Neuronal stem cell (in vitro differentiated cells): ENCODE measurements at regions not wholly inside any gene's neighbourhood (a gene's known extent, or its start where the extent isn't known, plus 50 kb on each side); places are given as distances from the start of the nearest gene placed in this dataset.
"Not testable (repeated sequence)": the region's sequence is repeated elsewhere in the genome, so short reads cannot be mapped to it uniquely, and the experiment has no call there.

Experiments
- DNase-seq: peaks from one replicate; pipeline ENCODE4 v3.0.0-alpha.2; 2013; ENCODE audit warnings: low spot score
- H2AFZ ChIP-seq: one replicate; pipeline ENCODE4 v1.6.1; 2013; ENCODE audit warnings: mild to moderate bottlenecking, low read length, inconsistent platforms
- H2AK5ac ChIP-seq: 2 replicates; pipeline ENCODE4 v1.6.1; 2013; ENCODE audit warnings: low read depth, mild to moderate bottlenecking, inconsistent platforms, low read length, moderate library complexity, mixed read lengths
- H2BK120ac ChIP-seq: 2 replicates; pipeline ENCODE4 v1.6.1; 2013; ENCODE audit warnings: low read depth, mild to moderate bottlenecking, inconsistent platforms, low read length, moderate library complexity, mixed read lengths
- H2BK12ac ChIP-seq: one replicate; pipeline ENCODE4 v1.6.1; 2013; ENCODE audit warnings: low read length, inconsistent platforms
- H2BK15ac ChIP-seq: 2 replicates; pipeline ENCODE4 v1.6.1; 2013; ENCODE audit warnings: mild to moderate bottlenecking, low read length, inconsistent platforms, mixed read lengths
- H2BK5ac ChIP-seq: one replicate; pipeline ENCODE4 v1.6.1; 2013; ENCODE audit warnings: inconsistent platforms, mild to moderate bottlenecking, low read length, moderate library complexity
- H3K14ac ChIP-seq: one replicate; pipeline ENCODE4 v1.6.1; 2013; ENCODE audit warnings: low read length, inconsistent platforms
- H3K18ac ChIP-seq: 2 replicates; pipeline ENCODE4 v1.6.1; 2013; ENCODE audit warnings: low read length, inconsistent platforms
- H3K23ac ChIP-seq: 2 replicates; pipeline ENCODE4 v1.6.1; 2013; ENCODE audit warnings: low read depth, mild to moderate bottlenecking, mixed read lengths, low read length, inconsistent platforms; ENCODE audit not compliant: poor library complexity
- H3K27ac ChIP-seq: replicated peaks from 3 replicates; pipeline ENCODE4 v1.5.1; 2013; ENCODE audit warnings: low read length, inconsistent platforms
- H3K27me3 ChIP-seq, 3 experiments: 2 replicates each; pipeline ENCODE4 v1.6.1; 2013; ENCODE audit warnings: low read length in 3 of 3, mild to moderate bottlenecking in 2 of 3, inconsistent platforms in 1 of 3, low read depth in 1 of 3, mixed read lengths in 1 of 3, moderate library complexity in 1 of 3; ENCODE audit not compliant: control insufficient read depth in 3 of 3, insufficient read depth in 3 of 3
- H3K36me3 ChIP-seq, 2 donors: replicated peaks in 1 of 2; 2 replicates each; pipeline ENCODE4 v1.6.1; 2013; ENCODE audit warnings: low read length in 2 of 2; ENCODE audit not compliant: control insufficient read depth in 2 of 2, insufficient read depth in 2 of 2
- H3K4ac ChIP-seq: 2 replicates; pipeline ENCODE4 v1.6.1; 2013; ENCODE audit warnings: inconsistent platforms, mild to moderate bottlenecking, low read length, moderate library complexity
- H3K4me1 ChIP-seq, 2 donors: 1 replicate in 1 of 2; 2 replicates in 1 of 2; pipeline ENCODE4 v1.6.1; 2013; ENCODE audit warnings: low read length in 2 of 2, low read depth in 1 of 2; ENCODE audit not compliant: control insufficient read depth in 2 of 2, insufficient read depth in 1 of 2
- H3K4me2 ChIP-seq: one replicate; pipeline ENCODE4 v1.6.1; 2013; ENCODE audit warnings: mild to moderate bottlenecking, low read length, inconsistent platforms; ENCODE audit not compliant: insufficient read depth, poor library complexity, severe bottlenecking
- H3K4me3 ChIP-seq, 2 donors: 2 replicates each; pipeline ENCODE4 v1.5.1; 2013; ENCODE audit warnings: low read length in 2 of 2, mild to moderate bottlenecking in 2 of 2, inconsistent platforms in 1 of 2, moderate library complexity in 1 of 2
- H3K79me1 ChIP-seq: one replicate; pipeline ENCODE4 v1.6.1; 2013; ENCODE audit warnings: low read depth, mild to moderate bottlenecking, inconsistent platforms, low read length, moderate library complexity
- H3K9ac ChIP-seq: one replicate; pipeline ENCODE4 v1.6.1; 2013; ENCODE audit warnings: mild to moderate bottlenecking, low read depth, low read length, inconsistent platforms; ENCODE audit not compliant: poor library complexity
- H3K9me3 ChIP-seq, 2 donors: replicated peaks in 1 of 2; 2 replicates each; pipeline versions ENCODE3 to v1.6.1; 2013; ENCODE audit warnings: low read length in 2 of 2, mild to moderate bottlenecking in 2 of 2, inconsistent platforms in 1 of 2, low read depth in 1 of 2, mixed read lengths in 1 of 2, moderate library complexity in 1 of 2; ENCODE audit not compliant: control insufficient read depth in 2 of 2, insufficient read depth in 1 of 2
- H4K8ac ChIP-seq: one replicate; pipeline ENCODE4 v1.6.1; 2013; ENCODE audit warnings: low read depth, mild to moderate bottlenecking, inconsistent platforms, low read length, moderate library complexity
- H4K91ac ChIP-seq: one replicate; pipeline ENCODE4 v1.6.1; 2013; ENCODE audit warnings: low read length, low read depth, mild to moderate bottlenecking, inconsistent platforms; ENCODE audit not compliant: poor library complexity
- WGBS, 2 donors: extraction: QIAGEN DNeasy Blood & Tissue Kit; methylation state at CpG; one replicate each; pipeline ENCODE4 v1.1.7; 2013; ENCODE audit warnings: missing lambda C conversion rate in 2 of 2, mixed read lengths in 1 of 2; ENCODE audit not compliant: insufficient read length in 2 of 2, insufficient replicate concordance in 1 of 2; ENCODE audit errors: extremely low coverage in 2 of 2; 5-methylcytosine and 5-hydroxymethylcytosine counted together

- Histone ChIP-seq H3K14ac (no peak overlapping the region), H2BK15ac (no peak overlapping the region), H2AK5ac (no peak overlapping the region), H3K18ac (no peak overlapping the region), H3K4me1 (no peaks in the 10 kb centered on the region), H3K4me2 (no peak overlapping the region), H3K4me3 (no peak overlapping the region), H4K8ac (no peak overlapping the region), H2BK120ac (no peak overlapping the region), H3K9me3 (no peaks in the 10 kb centered on the region), H2BK12ac (no peak overlapping the region), H3K27ac (no peak overlapping the region), H2AFZ (no peak overlapping the region), H3K23ac (no peak overlapping the region), H2BK5ac (no peak overlapping the region), H3K36me3 (no peaks in the 10 kb centered on the region), H3K4ac (no peak overlapping the region), H3K79me1 (no peaks in the 10 kb centered on the region), H3K27me3 (no peaks in the 10 kb centered on the region), H4K91ac (no peak overlapping the region), H3K9ac (no peak overlapping the region)
- WGBS, 2 donors: no CpG with 5 or more reads among the region's 1 CpG
- no peak for DNase-seq
Measured at GRCh38 chr10:84739641-84740040, 411.3 kb downstream of the CCSER2 start.

- DNase-seq: no peak
- no peak overlapping the region for H3K18ac ChIP-seq
Measured at GRCh38 chr10:84743483-84743882, 415.1 kb downstream of the CCSER2 start.

DNA sequence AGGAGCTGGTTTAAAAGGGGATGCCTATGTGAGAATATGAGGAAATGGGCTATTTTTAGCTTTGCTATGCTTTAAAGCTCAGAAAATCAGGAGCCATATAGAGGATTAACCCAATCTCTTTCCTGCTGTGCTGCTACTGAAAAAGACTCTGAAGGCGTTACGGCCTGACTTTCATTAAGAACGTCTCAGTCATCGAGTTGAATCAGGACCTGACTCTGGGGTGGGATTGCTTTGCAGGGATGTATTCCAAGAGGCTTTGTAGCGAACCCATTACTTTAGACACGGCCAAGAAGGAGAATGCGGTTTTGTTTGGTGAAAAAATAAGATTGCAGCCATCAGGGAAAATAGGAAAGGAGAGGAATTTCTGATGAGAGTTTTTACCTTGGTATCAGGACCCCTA, 426.9 kb downstream of the CCSER2 start:
- Histone ChIP-seq H3K4me1 (peaks cover 0 to 4% of the 10 kb centered on the region in 2 donors), H3K27ac (peak overlapping the region; percentile 69), H3K23ac (no peak overlapping the region), H2AFZ (no peak overlapping the region), H3K36me3 (no peaks in the 10 kb centered on the region), H2BK5ac (no peak overlapping the region), H2BK12ac (no peak overlapping the region), H2BK120ac (no peak overlapping the region), H3K9ac (no peak overlapping the region), H3K9me3 (no peaks in the 10 kb centered on the region), H4K91ac (no peak overlapping the region), H3K18ac (no peak overlapping the region), H3K14ac (no peak overlapping the region), H2BK15ac (no peak overlapping the region), H4K8ac (no peak overlapping the region), H3K4me2 (no peak overlapping the region), H3K79me1 (no peaks in the 10 kb centered on the region), H3K27me3 (no peaks in the 10 kb centered on the region), H3K4ac (no peak overlapping the region), H2AK5ac (no peak overlapping the region), H3K4me3 (no peak overlapping the region)
- peak; percentile 17 for DNase-seq
- no CpG with 5 or more reads among the region's 7 CpGs for WGBS, 2 donors

More at GRCh38 chr10:84743483-84743882, 415.1 kb downstream of the CCSER2 start:
- no peak overlapping the region for H3K9ac ChIP-seq
- H4K8ac ChIP-seq: no peak overlapping the region
- no peak overlapping the region for H2AK5ac ChIP-seq
- H4K91ac ChIP-seq: no peak overlapping the region
- H2AFZ ChIP-seq: no peak overlapping the region
- no peak overlapping the region for H2BK5ac ChIP-seq
- H3K36me3 ChIP-seq: no peaks in the 10 kb centered on the region
- H2BK12ac ChIP-seq: no peak overlapping the region
- H3K27me3 ChIP-seq: no peaks in the 10 kb centered on the region
- H3K9me3 ChIP-seq: no peaks in the 10 kb centered on the region
- no peak overlapping the region for H3K23ac ChIP-seq
- H3K4me2 ChIP-seq: no peak overlapping the region
- no peak overlapping the region for H3K4me3 ChIP-seq
- no peak overlapping the region for H3K14ac ChIP-seq
- no peak overlapping the region for H3K4ac ChIP-seq
- no peaks in the 10 kb centered on the region for H3K4me1 ChIP-seq
- H2BK15ac ChIP-seq: no peak overlapping the region
- H3K79me1 ChIP-seq: no peaks in the 10 kb centered on the region
- H3K27ac ChIP-seq: no peak overlapping the region
- no peak overlapping the region for H2BK120ac ChIP-seq

- not testable (repeated sequence) for H3K14ac ChIP-seq
Measured at GRCh38 chr10:84756653-84757052, 428.3 kb downstream of the CCSER2 start.

More at GRCh38 chr10:84756653-84757052, 428.3 kb downstream of the CCSER2 start:
- H3K4me2 ChIP-seq, H3K18ac ChIP-seq, H3K36me3 ChIP-seq, H3K4me3 ChIP-seq, H2BK120ac ChIP-seq, H3K79me1 ChIP-seq, H2AFZ ChIP-seq, H3K4me1 ChIP-seq, H2AK5ac ChIP-seq, DNase-seq, H3K27me3 ChIP-seq, H3K23ac ChIP-seq, H4K91ac ChIP-seq, H3K4ac ChIP-seq, H3K9me3 ChIP-seq, H4K8ac ChIP-seq, H2BK12ac ChIP-seq, H2BK15ac ChIP-seq, H2BK5ac ChIP-seq, H3K9ac ChIP-seq: not testable (repeated sequence)
- H3K27ac ChIP-seq: peak overlapping the region; percentile 6
- no CpG with 5 or more reads among the region's 3 CpGs for WGBS, 2 donors
